ENCODE measurements at regions not wholly inside any gene's neighbourhood (a gene's known extent, or its start where the extent isn't known, plus 50 kb on each side); places are given as distances from the start of the nearest gene placed in this dataset.

DNA sequence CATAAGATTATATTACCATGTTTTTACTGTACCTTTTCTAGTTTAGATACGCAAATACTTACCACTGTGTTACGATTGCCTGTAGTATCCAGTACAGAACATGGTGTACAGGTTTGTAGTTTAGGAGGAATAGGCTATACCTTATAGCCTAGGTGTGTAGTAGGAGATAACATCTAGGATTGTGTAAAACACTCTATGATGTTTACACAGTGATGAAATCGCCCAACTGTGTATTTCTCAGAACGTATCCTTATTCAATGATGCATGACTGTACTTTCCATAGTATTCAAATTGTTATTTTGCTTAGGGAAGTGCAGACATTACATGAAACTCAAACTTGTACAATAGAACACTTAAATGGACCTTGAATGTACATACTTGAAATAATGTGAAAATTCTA lies 188.1 kb upstream of the PDGFD start:
- DNase-seq (ENCODE audit: low spot score), result no peak
- H3K27ac ChIP-seq, result no peak overlapping the region
- no peak overlapping the region for H3K4me3 ChIP-seq
- TF ChIP-seq, protein P1, sequence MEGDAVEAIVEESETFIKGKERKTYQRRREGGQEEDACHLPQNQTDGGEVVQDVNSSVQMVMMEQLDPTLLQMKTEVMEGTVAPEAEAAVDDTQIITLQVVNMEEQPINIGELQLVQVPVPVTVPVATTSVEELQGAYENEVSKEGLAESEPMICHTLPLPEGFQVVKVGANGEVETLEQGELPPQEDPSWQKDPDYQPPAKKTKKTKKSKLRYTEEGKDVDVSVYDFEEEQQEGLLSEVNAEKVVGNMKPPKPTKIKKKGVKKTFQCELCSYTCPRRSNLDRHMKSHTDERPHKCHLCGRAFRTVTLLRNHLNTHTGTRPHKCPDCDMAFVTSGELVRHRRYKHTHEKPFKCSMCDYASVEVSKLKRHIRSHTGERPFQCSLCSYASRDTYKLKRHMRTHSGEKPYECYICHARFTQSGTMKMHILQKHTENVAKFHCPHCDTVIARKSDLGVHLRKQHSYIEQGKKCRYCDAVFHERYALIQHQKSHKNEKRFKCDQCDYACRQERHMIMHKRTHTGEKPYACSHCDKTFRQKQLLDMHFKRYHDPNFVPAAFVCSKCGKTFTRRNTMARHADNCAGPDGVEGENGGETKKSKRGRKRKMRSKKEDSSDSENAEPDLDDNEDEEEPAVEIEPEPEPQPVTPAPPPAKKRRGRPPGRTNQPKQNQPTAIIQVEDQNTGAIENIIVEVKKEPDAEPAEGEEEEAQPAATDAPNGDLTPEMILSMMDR (IDR thresholded peaks at IDR 0.05), result no peak

DNA sequence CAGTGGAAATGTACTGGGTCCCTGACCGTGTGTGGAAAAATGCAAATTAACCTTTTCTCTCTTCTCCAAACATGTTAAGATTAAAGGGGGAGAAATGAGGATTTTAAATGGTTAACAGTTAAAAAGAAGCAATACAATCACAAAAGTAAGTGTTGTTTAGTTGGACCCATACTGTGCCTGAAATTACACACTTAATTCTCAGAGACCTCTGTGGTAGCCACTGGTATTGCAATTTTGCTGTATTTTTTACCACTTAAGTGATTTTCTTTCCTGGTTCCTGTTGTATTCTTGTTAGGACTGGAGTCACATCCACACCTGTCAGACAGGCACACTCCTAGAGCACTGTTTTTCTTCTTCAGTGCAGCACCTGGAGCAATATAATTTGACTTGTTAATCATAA lies 179.6 kb upstream of the PDGFD start:
- no peak overlapping the region for H3K4me3 ChIP-seq
- no peak for DNase-seq (ENCODE audit: low spot score)
- TF ChIP-seq, protein P1 (IDR thresholded peaks at IDR 0.05), result no peak
- H3K27ac ChIP-seq, result no peak overlapping the region

DNA sequence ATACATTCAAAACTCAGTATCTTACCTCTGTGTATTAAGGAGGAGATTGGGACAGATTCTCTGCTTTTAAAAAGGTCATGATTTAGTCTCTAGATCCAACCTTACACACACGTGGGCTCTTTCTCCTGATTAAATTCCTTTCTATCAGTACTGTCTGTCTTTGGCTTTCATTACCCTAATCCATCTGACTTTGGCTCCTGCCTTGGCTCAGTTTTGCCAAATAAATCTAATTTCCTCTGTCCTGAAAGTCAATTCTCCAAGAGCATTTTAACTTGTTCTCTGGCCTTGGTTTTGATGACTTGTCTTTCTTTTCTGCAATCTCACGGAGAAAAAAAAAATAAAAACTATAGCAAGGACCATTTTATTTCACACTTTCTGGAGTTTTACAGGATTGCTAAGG lies 176.6 kb upstream of the PDGFD start:
- no peak for DNase-seq (ENCODE audit: low spot score)
- Histone ChIP-seq H3K27ac (no peak overlapping the region), H3K4me3 (no peak overlapping the region)
- TF ChIP-seq, protein P1 (IDR thresholded peaks at IDR 0.05), result no peak

DNA sequence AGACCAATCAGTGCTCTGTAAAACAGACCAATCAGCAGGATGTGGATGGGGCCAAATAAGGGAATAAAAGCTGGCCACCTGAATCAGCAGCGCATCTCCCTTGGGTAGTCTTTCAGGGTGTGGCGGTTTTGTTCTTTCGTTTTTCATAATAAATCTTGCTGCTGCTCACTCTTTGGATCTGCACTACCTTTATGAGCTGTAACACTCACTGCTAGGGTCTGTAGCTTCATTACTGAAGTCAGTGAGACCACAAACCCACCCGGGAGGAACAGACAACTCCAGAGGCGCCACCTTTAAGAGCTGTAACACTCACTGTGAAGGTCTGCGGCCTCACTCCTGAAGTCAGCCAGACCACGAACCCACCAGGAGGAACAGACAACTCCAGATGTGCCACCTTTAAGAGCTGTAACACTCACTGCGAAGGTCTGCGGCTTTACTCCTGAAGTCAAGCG lies 175.5 kb upstream of the PDGFD start:
- DNase-seq (ENCODE audit: low spot score), result no peak
- H3K4me3 ChIP-seq, result no peak overlapping the region
- no peak overlapping the region for H3K27ac ChIP-seq
- TF ChIP-seq, protein P1 (IDR thresholded peaks at IDR 0.05), result no peak

DNA sequence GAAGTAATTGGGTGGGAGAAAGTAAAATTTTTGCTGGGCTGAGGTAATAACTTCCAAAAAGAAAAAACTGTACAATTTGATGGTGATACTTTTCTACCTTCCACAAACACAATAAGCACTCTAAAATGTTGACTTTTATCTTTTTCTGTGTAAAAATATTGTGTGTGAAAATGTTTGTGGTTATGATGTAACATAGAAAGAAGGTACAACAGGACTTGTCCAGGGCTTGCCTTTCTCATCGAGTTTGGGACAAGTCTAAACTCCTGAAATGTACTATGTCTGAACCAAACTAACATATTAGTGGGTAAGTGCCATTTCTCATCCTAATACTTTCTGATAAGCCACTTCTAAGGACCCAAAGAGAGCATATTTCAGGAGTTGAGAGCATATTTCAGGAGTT lies 174.2 kb upstream of the PDGFD start:
- DNase-seq (ENCODE audit: low spot score), result no peak
- Histone ChIP-seq H3K4me3 (no peak overlapping the region), H3K27ac (no peak overlapping the region)
- TF ChIP-seq, protein P1 (IDR thresholded peaks at IDR 0.05), result no peak

DNA sequence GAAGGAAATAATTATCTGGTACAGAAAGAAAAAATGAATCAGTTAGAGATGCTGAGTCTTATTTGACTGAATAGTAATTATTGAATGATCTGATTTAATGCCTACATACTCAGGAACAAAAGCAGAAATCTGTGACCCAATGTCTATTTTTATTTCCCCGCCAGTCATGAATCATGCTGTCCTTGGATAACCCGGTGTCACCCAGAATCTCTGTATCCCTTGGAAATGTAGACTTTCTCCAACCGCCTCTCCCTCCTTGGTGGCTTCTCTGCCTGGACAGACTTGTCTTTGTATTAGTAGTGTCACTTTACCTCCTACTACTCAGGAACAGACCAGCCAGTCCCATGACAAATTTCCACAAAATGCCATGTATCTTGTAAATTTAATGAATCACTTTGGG lies 173.3 kb upstream of the PDGFD start:
- TF ChIP-seq, protein P1 (IDR thresholded peaks at IDR 0.05), result no peak
- no peak for DNase-seq (ENCODE audit: low spot score)
- no peak overlapping the region for H3K4me3 ChIP-seq
- no peak overlapping the region for H3K27ac ChIP-seq

GRCh38 chr11:104333977-104334376 lies 170.0 kb upstream of the PDGFD start:
- Histone ChIP-seq H3K4me3 (no peak overlapping the region), H3K27ac (no peak overlapping the region)
- TF ChIP-seq, protein P1 (IDR thresholded peaks at IDR 0.05), result no peak
- no peak for DNase-seq (ENCODE audit: low spot score)

Measured in coronary artery (tissue), 2 donors.